OCI-LY7 (cell line): ENCODE measurements at regions not wholly inside any gene's neighbourhood (a gene's known extent, or its start where the extent isn't known, plus 50 kb on each side); places are given as distances from the start of the nearest gene placed in this dataset.

Experiments
- BruUV-seq: library from RNA; stranded (reverse); fragments of 400-500 nt; replicated peaks from 2 replicates; lab custom pipeline; 2021; lab: Mats Ljungman, UMichigan
- CTCF ChIA-PET: fragments of 300-600 bp; sonication (Branson Sonifier 250); formaldehyde crosslinking; loops from one replicate; lab custom pipeline; 2022; ENCODE audit warnings: antibody characterized with exemption; ENCODE audit not compliant: unreplicated experiment; lab: Charles Lee
- POLR2A ChIA-PET: fragments of 300-600 bp; sonication (Branson Sonifier 250); formaldehyde crosslinking; loops from one replicate; lab custom pipeline; 2022; ENCODE audit warnings: antibody characterized with exemption; lab: Charles Lee
- DNase-seq: peaks from one replicate; pipeline ENCODE4 v3.0.0-alpha.2; 2015; ENCODE audit warnings: low spot score
- H2AFZ ChIP-seq: fragments of 200-600 bp; sonication (generic), shearing (Covaris generic); 2 replicates; pipeline ENCODE4 v1.6.1; 2014; ENCODE audit warnings: mild to moderate bottlenecking, antibody characterized with exemption, low read length, moderate library complexity
- H3K27ac ChIP-seq: fragments of 200-600 bp; sonication (generic); 2 replicates; pipeline ENCODE4 v1.5.1; 2014; ENCODE audit warnings: mixed run types, low read depth, mild to moderate bottlenecking, moderate library complexity, low read length, inconsistent platforms; ENCODE audit not compliant: poor library complexity, severe bottlenecking
- H3K36me3 ChIP-seq: fragments of 200-600 bp; sonication (generic); 2 replicates; pipeline ENCODE4 v1.6.1; 2014; ENCODE audit warnings: mild to moderate bottlenecking, antibody characterized with exemption, low read length, moderate library complexity, mixed read lengths; ENCODE audit not compliant: insufficient read depth
- H3K4me1 ChIP-seq: fragments of 200-600 bp; sonication (generic); 2 replicates; pipeline ENCODE4 v1.5.1; 2014; ENCODE audit warnings: mild to moderate bottlenecking, low read length; ENCODE audit not compliant: insufficient read depth, poor library complexity, severe bottlenecking
- H3K4me2 ChIP-seq: fragments of 200-600 bp; sonication (generic); 2 replicates; pipeline ENCODE4 v1.6.1; 2014; ENCODE audit warnings: mild to moderate bottlenecking, low read length
- H3K4me3 ChIP-seq: fragments of 200-600 bp; sonication (generic); 2 replicates; pipeline ENCODE4 v1.5.1; 2014; ENCODE audit warnings: mild to moderate bottlenecking, low read depth, low read length; ENCODE audit not compliant: poor library complexity, severe bottlenecking
- H3K79me2 ChIP-seq: fragments of 200-600 bp; sonication (generic); 2 replicates; pipeline ENCODE4 v1.6.1; 2016; ENCODE audit warnings: low read depth, mild to moderate bottlenecking, low read length, moderate library complexity, mixed read lengths; ENCODE audit not compliant: insufficient read depth
- H3K9me2 ChIP-seq: fragments of 200-600 bp; sonication (generic); 2 replicates; pipeline ENCODE4 v1.6.1; 2016; ENCODE audit warnings: mild to moderate bottlenecking, low read length, mixed read lengths; ENCODE audit not compliant: insufficient read depth
- H3K9me3 ChIP-seq: fragments of 200-600 bp; sonication (generic); 2 replicates; pipeline ENCODE4 v1.6.1; 2014; ENCODE audit warnings: mild to moderate bottlenecking, mixed run types, low read length, mixed read lengths
- H4K20me1 ChIP-seq: fragments of 200-600 bp; sonication (generic); 2 replicates; pipeline ENCODE4 v1.6.1; 2014; ENCODE audit warnings: mild to moderate bottlenecking, antibody characterized with exemption, low read length, moderate library complexity, mixed read lengths; ENCODE audit not compliant: insufficient read depth
- EZH2phosphoT487 ChIP-seq: fragments of 200-600 bp; sonication (generic); IDR thresholded peaks from 2 replicates; pipeline ENCODE4 v1.6.1; 2018; ENCODE audit warnings: low read depth, borderline replicate concordance, mild to moderate bottlenecking, mixed run types, antibody characterized with exemption, low read length, moderate library complexity, mixed read lengths
- intact Hi-C: fragments of 100-400 bp; cut with micrococcal nuclease; formaldehyde crosslinking; loops from one replicate; pipeline ENCODE4 v1.10.0; 2022; ENCODE audit not compliant: unreplicated experiment
- TF ChIP-seq, protein P1 (sequence below): fragments of 200-600 bp; sonication (generic); conservative IDR thresholded peaks from 2 replicates; pipeline ENCODE4 v1.5.1; 2014; ENCODE audit warnings: mild to moderate bottlenecking, antibody characterized with exemption, low read length, moderate library complexity, mixed read lengths

DNA sequence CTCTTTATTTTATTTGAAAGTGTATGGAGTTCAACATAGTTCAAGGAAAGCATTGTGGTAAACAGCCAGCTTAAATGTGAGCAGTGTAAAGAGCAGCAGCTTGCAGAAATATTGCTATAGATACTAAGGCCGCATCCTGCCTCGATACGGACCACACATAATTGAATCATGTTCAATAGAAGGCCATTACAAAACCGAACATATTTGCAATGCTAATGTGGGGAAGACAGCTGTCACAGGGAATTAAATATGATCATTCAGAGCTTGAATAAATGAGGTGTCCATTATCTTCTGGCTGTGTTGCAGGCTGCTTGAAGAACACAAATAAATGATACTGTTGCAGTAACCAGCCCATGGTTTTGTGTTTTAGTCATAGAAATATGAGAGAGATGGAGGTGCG is 173.2 kb downstream of the BRMS1L start:
- no TSS peak for BruUV-seq
- DNase-seq = no peak
- ChIA-PET POLR2A (interaction anchor here (1.8 kb wide), 1 partner anchor 12 kb away, joined by 5 read pairs; no protein-coding TSS in a partner anchor), CTCF (no interaction called here)
- H3K4me3 ChIP-seq = no peak overlapping the region
- H3K4me1 ChIP-seq = no peaks in the 10 kb centered on the region
- H3K27ac ChIP-seq = no peak overlapping the region
- TF ChIP-seq EZH2phosphoT487 = no peak
- TF ChIP-seq, protein P1, sequence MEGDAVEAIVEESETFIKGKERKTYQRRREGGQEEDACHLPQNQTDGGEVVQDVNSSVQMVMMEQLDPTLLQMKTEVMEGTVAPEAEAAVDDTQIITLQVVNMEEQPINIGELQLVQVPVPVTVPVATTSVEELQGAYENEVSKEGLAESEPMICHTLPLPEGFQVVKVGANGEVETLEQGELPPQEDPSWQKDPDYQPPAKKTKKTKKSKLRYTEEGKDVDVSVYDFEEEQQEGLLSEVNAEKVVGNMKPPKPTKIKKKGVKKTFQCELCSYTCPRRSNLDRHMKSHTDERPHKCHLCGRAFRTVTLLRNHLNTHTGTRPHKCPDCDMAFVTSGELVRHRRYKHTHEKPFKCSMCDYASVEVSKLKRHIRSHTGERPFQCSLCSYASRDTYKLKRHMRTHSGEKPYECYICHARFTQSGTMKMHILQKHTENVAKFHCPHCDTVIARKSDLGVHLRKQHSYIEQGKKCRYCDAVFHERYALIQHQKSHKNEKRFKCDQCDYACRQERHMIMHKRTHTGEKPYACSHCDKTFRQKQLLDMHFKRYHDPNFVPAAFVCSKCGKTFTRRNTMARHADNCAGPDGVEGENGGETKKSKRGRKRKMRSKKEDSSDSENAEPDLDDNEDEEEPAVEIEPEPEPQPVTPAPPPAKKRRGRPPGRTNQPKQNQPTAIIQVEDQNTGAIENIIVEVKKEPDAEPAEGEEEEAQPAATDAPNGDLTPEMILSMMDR = no peak
- H3K9me3 ChIP-seq = no peaks in the 10 kb centered on the region
- H3K36me3 ChIP-seq = no peaks in the 10 kb centered on the region
- H4K20me1 ChIP-seq = no peaks in the 10 kb centered on the region
- H3K79me2 ChIP-seq = no peaks in the 10 kb centered on the region
- H3K4me2 ChIP-seq = no peak overlapping the region
- intact Hi-C loops = no loop called here
- no peaks in the 10 kb centered on the region for H3K9me2 ChIP-seq
- no peak overlapping the region for H2AFZ ChIP-seq

DNA sequence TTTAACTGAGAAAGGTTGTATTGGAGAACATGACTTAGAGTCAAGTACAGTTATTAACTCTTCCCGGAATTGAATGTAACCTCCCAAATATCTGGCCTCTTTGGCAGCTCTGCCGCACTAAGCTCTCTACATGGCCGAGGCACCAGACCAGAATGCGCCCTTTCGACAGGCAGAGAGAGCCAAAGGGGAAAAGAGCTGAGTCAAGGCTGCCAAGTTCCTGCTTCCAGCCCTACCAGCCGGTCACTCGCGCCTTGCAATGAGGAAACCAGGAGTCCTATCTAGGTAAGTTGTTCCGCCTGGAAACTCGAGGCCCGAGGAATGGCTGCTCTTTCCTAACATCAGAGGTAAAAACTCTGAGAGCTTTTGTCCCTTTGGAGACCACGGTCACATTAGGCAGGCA is 172.2 kb downstream of the BRMS1L start:
- Histone ChIP-seq H3K4me2 (no peak overlapping the region), H3K79me2 (no peaks in the 10 kb centered on the region), H3K36me3 (no peaks in the 10 kb centered on the region), H3K9me3 (no peaks in the 10 kb centered on the region), H3K27ac (no peak overlapping the region), H3K4me3 (no peak overlapping the region), H3K9me2 (no peaks in the 10 kb centered on the region), H2AFZ (no peak overlapping the region), H3K4me1 (no peaks in the 10 kb centered on the region), H4K20me1 (no peaks in the 10 kb centered on the region)
- ChIA-PET POLR2A (no interaction called here), CTCF (no interaction called here)
- no peak for DNase-seq
- TF ChIP-seq EZH2phosphoT487 = no peak
- TF ChIP-seq, protein P1 = no peak
- no TSS peak for BruUV-seq
- intact Hi-C loops = no loop called here

GRCh38 chr14:35993684-35993960 is 167.5 kb downstream of the BRMS1L start:
- H3K9me2 ChIP-seq = no peaks in the 10 kb centered on the region
- ChIA-PET CTCF (no interaction called here), POLR2A (interaction anchor here (1.0 kb wide), 1 partner anchor 9 kb away, joined by 3 read pairs; no protein-coding TSS in a partner anchor)
- no peak overlapping the region for H3K27ac ChIP-seq
- no peaks in the 10 kb centered on the region for H3K79me2 ChIP-seq
- TF ChIP-seq EZH2phosphoT487 = no peak
- TF ChIP-seq, protein P1 = no peak
- BruUV-seq = no TSS peak
- intact Hi-C loops = no loop called here
- no peaks in the 10 kb centered on the region for H3K36me3 ChIP-seq
- no peak overlapping the region for H3K4me3 ChIP-seq
- no peak overlapping the region for H2AFZ ChIP-seq
- H3K4me2 ChIP-seq = no peak overlapping the region
- no peak for DNase-seq
- H4K20me1 ChIP-seq = no peaks in the 10 kb centered on the region
- no peaks in the 10 kb centered on the region for H3K9me3 ChIP-seq
- no peaks in the 10 kb centered on the region for H3K4me1 ChIP-seq
